Prostate gland (tissue), 2 donors: ENCODE measurements at regions not wholly inside any gene's neighbourhood (a gene's known extent, or its start where the extent isn't known, plus 50 kb on each side); places are given as distances from the start of the nearest gene placed in this dataset.

Experiments
- POLR2A ChIP-seq: fragments of 450-650 bp; IDR thresholded peaks from one replicate; pipeline ENCODE4 v1.6.1; 2016; ENCODE audit warnings: antibody characterized with exemption, mild to moderate bottlenecking
- POLR2AphosphoS5 ChIP-seq: sonication (generic); formaldehyde crosslinking; IDR thresholded peaks from one replicate; pipeline ENCODE4 v1.6.1; 2017; ENCODE audit warnings: antibody characterized with exemption
- TF ChIP-seq, protein P1 (sequence below), 4 experiments: fragments of 200-600 bp in 2 of 4; fragments of 450-650 bp in 2 of 4; sonication (generic) in 2 of 4; IDR thresholded peaks; 1 replicate in 3 of 4; 2 replicates in 1 of 4; pipeline ENCODE4 v1.5.1; 2016 to 2019; ENCODE audit warnings: antibody characterized with exemption in 4 of 4, mild to moderate bottlenecking in 2 of 4, moderate library complexity in 2 of 4

DNA sequence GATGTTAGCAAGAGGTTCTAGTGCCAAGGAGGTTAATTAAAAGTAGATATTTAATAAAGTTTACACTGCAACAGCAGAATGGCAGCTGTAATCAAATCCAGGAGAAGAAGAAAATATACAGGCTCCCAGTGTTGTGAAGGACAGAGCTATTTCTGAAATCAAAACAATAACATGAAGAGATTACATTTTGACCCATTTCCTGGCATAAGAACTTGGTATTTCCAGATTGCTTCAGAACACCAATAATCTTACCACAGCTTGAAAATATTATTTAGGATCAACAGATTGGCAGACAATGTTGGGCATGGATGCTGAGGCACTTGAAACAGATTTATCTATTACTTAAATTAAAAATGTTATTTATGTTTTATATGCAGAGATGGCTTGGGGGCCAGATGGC is 692.5 kb downstream of the KCNA4 start:
- TF ChIP-seq, protein P1, sequence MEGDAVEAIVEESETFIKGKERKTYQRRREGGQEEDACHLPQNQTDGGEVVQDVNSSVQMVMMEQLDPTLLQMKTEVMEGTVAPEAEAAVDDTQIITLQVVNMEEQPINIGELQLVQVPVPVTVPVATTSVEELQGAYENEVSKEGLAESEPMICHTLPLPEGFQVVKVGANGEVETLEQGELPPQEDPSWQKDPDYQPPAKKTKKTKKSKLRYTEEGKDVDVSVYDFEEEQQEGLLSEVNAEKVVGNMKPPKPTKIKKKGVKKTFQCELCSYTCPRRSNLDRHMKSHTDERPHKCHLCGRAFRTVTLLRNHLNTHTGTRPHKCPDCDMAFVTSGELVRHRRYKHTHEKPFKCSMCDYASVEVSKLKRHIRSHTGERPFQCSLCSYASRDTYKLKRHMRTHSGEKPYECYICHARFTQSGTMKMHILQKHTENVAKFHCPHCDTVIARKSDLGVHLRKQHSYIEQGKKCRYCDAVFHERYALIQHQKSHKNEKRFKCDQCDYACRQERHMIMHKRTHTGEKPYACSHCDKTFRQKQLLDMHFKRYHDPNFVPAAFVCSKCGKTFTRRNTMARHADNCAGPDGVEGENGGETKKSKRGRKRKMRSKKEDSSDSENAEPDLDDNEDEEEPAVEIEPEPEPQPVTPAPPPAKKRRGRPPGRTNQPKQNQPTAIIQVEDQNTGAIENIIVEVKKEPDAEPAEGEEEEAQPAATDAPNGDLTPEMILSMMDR (IDR thresholded peaks at IDR 0.05): no peak
- TF ChIP-seq POLR2A (no peak), POLR2AphosphoS5 (no peak)
